A549 (cell line): ENCODE measurements at regions not wholly inside any gene's neighbourhood (a gene's known extent, or its start where the extent isn't known, plus 50 kb on each side); places are given as distances from the start of the nearest gene placed in this dataset.

Source experiments
- BHLHE40 ChIP-seq: IDR thresholded peaks from 2 replicates; pipeline ENCODE4 v1.6.1; 2012; ENCODE audit warnings: low read depth, low read length, inconsistent platforms
- CTCF ChIP-seq: fragments of >200 bp; sonication (Bioruptor Twin); formaldehyde crosslinking; IDR thresholded peaks from 3 replicates; pipeline ENCODE4 v1.5.1; 2016
- EP300 ChIP-seq, 2 experiments: fragments of >200 bp; sonication (Bioruptor Twin); formaldehyde crosslinking; IDR thresholded peaks; 2 replicates in 1 of 2; 3 replicates in 1 of 2; pipeline ENCODE4 v1.6.1; 2016 to 2017
- ESRRA ChIP-seq: fragments of 150-350 bp; IDR thresholded peaks from 2 replicates; pipeline ENCODE4 v1.6.1; 2014; ENCODE audit warnings: mild to moderate bottlenecking, low read length, borderline replicate concordance
- KDM1A ChIP-seq: fragments of 200-600 bp; sonication (generic); IDR thresholded peaks from 2 replicates; pipeline ENCODE4 v1.6.1; 2016; ENCODE audit warnings: low read depth, mild to moderate bottlenecking
- MAZ ChIP-seq: fragments of 150-350 bp; IDR thresholded peaks from 2 replicates; pipeline ENCODE4 v1.6.1; 2014; ENCODE audit warnings: antibody characterized with exemption, low read depth, low read length, borderline replicate concordance
- POLR2A ChIP-seq: IDR thresholded peaks from 2 replicates; pipeline ENCODE4 v1.6.1; 2012; ENCODE audit warnings: mild to moderate bottlenecking, low read length
- POLR2AphosphoS2 ChIP-seq: conservative IDR thresholded peaks from 2 replicates; pipeline ENCODE4 v1.6.1; 2012; ENCODE audit warnings: low read length, improper control_type of control experiment, inconsistent platforms
- RAD21 ChIP-seq, 2 experiments: fragments of >200 bp in 1 of 2; sonication (Bioruptor Twin) in 1 of 2; formaldehyde crosslinking in 1 of 2; IDR thresholded peaks in 1 of 2; conservative IDR thresholded peaks in 1 of 2; 2 replicates in 1 of 2; 3 replicates in 1 of 2; pipeline ENCODE4 v1.6.1; 2012 to 2018; ENCODE audit warnings: inconsistent platforms in 1 of 2
- TF ChIP-seq, protein P1 (sequence below): fragments of 150-350 bp; IDR thresholded peaks from 2 replicates; pipeline ENCODE4 v1.6.1; 2014; ENCODE audit warnings: low read depth, mild to moderate bottlenecking, low read length
- TF ChIP-seq, protein P2 (sequence below): fragments of 250-450 bp; sonication (Bioruptor Pico); IDR thresholded peaks from 2 replicates; pipeline ENCODE4 v1.5.0; 2021; ENCODE audit warnings: mild to moderate bottlenecking, moderate library complexity, borderline replicate concordance

DNA sequence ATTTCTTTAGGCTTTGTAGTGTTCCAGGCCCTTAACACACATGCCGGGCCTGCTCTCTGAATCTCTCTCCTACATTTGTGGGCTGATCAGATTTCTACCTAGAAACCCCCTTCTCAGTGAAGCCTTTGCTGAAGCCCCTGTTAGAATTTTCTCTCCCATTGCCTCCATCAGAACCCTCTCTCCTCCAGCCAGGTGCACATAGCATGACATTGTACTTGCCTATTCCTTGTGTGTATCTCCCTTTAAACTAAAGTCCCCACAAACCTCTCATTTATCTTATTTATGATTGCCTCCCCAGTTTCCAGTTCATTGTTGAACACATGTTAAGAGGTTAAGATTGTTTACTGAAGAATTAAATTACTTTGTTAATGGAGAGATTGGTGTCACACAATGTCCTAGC lies 325.5 kb upstream of the CITED2 start:
- TF ChIP-seq POLR2AphosphoS2, result no peak
- no peak for TF ChIP-seq CTCF
- no peak for TF ChIP-seq POLR2A
- TF ChIP-seq, protein P1, sequence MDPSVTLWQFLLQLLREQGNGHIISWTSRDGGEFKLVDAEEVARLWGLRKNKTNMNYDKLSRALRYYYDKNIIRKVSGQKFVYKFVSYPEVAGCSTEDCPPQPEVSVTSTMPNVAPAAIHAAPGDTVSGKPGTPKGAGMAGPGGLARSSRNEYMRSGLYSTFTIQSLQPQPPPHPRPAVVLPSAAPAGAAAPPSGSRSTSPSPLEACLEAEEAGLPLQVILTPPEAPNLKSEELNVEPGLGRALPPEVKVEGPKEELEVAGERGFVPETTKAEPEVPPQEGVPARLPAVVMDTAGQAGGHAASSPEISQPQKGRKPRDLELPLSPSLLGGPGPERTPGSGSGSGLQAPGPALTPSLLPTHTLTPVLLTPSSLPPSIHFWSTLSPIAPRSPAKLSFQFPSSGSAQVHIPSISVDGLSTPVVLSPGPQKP, result no peak
- TF ChIP-seq KDM1A, result no peak
- no peak for TF ChIP-seq BHLHE40
- TF ChIP-seq RAD21 (conservative IDR thresholded peaks at IDR 0.05 in 1 of 2, IDR thresholded peaks at IDR 0.05 in 1 of 2), result no peak
- no peak for TF ChIP-seq ESRRA
- no peak for TF ChIP-seq EP300 (IDR thresholded peaks at IDR 0.05)
- TF ChIP-seq MAZ, result no peak
- TF ChIP-seq, protein P2, sequence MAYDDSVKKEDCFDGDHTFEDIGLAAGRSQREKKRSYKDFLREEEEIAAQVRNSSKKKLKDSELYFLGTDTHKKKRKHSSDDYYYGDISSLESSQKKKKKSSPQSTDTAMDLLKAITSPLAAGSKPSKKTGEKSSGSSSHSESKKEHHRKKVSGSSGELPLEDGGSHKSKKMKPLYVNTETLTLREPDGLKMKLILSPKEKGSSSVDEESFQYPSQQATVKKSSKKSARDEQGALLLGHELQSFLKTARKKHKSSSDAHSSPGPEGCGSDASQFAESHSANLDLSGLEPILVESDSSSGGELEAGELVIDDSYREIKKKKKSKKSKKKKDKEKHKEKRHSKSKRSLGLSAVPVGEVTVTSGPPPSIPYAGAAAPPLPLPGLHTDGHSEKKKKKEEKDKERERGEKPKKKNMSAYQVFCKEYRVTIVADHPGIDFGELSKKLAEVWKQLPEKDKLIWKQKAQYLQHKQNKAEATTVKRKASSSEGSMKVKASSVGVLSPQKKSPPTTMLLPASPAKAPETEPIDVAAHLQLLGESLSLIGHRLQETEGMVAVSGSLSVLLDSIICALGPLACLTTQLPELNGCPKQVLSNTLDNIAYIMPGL, result no peak
